ENCODE measurements at regions not wholly inside any gene's neighbourhood (a gene's known extent, or its start where the extent isn't known, plus 50 kb on each side); places are given as distances from the start of the nearest gene placed in this dataset.

- TF ChIP-seq CTCF (IDR thresholded peaks at IDR 0.05; ENCODE audit: low read depth, low read length) (no peak), MYC (IDR thresholded peaks at IDR 0.05; ENCODE audit: low read depth, low read length) (no peak), MAX (IDR thresholded peaks at IDR 0.05; ENCODE audit: low read depth, low read length) (no peak)
Measured at GRCh38 chr13:83008212-83008929, 873.9 kb downstream of the SLITRK1 start.
